ENCODE measurements at regions not wholly inside any gene's neighbourhood (a gene's known extent, or its start where the extent isn't known, plus 50 kb on each side); places are given as distances from the start of the nearest gene placed in this dataset.
A peak's percentile ranks its signal among the peaks of the same experiment; 100 is the strongest.

DNA sequence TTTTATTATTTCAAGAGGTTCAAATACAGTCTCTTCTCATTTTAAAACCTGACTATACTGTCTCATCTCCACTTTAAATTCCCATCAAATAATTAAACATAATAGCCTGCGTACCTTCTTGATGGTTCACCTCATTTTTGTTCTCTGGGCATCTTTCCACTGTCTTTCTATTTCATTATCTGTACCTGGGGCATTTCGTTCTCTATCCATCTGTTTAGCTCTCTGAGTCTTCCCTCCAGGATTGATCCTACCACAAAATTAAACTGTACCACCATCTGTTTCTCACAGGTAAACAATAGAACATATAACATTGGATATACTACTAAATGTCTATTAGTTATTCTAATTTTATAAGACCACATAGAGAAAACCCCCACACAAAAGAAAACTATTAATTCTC lies 1331.4 kb downstream of the NSUN3 start:
- no peak for DNase-seq

GRCh38 chr3:95399585-95399984 lies 1336.7 kb downstream of the NSUN3 start:
- no peak for DNase-seq

GRCh38 chr3:95401693-95402092 lies 1338.8 kb downstream of the NSUN3 start:
- no peak for DNase-seq

DNA sequence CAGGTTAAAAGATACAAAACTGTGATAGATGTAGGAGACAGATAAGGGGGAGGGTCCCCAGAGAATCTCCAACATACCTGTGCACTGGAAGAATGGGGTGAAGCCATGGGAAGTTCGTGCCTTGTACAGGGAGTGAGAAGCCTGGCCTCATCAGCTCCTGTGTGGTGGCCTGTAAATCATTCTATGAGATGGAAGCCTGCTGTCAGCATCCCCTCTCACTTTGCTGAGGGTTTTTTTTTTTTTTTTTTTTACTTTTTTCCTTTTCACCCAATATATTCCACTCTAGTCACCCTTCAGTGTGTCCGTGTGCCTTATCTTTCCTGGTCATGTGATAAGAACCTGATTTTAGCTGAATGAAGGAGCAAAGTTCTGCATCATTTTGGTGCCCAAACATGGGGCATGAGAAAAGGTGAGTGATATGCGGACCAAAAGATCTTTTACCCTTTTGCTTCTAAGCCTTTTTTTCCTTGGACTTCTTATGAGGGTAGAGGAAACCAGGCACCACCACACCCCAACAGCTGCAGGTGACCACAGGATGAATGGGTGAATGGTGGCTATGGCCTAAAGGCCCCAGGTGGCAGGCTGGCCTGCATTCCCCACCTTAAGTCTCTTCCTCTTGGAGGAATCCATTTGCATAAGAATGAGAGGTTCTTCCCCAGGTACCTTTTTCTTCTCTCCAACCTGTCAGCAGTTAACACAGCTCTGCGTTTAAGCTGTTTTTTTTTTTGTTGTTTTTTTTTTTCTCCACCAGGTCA lies 1345.0 kb downstream of the NSUN3 start:
- no peak for DNase-seq

DNA sequence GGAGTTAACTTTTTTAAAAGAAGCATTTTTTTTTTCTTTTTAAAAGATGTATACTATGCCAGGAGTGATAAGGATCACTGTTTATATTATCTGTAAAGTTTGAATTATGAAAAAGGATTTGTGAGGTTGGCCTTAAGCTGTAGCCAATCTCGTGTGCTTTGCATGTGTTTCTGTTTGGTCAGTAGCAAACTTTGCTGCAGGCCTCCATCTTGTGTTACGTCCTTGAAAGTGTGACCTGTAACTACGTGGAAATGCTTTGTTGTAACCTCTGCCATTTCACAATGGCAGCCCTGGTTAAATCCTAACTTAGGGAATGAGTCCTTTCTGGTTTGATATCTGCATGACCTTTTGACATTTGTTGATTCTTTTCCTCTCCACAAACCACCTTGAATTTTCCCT lies 1345.6 kb downstream of the NSUN3 start:
- DNase-seq: no peak

- DNase-seq: no peak
Observed at GRCh38 chr3:95418251-95418650, 1355.4 kb downstream of the NSUN3 start.

DNA sequence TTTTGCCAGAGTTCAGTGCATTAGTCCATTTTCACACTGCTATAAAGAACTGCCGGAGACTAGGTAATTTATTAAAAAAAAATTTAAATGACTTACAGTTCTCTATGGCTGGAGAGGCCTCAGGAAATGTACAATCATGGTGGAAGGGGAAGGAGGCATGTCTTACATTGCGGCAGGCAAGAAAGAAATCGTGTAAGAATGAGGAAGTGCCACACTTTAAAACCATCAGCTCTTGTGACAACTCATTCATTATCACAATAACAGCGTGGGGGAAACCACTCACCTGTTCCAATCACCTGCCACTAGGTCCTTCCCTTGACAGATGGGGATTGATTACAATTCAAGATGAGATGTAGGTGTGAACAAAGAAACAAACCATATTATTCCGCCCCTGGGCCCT lies 1361.4 kb downstream of the NSUN3 start:
- no peak for DNase-seq

- peak; percentile 47 for DNase-seq
Observed at GRCh38 chr3:95434491-95434890, 1371.6 kb downstream of the NSUN3 start.

DNA sequence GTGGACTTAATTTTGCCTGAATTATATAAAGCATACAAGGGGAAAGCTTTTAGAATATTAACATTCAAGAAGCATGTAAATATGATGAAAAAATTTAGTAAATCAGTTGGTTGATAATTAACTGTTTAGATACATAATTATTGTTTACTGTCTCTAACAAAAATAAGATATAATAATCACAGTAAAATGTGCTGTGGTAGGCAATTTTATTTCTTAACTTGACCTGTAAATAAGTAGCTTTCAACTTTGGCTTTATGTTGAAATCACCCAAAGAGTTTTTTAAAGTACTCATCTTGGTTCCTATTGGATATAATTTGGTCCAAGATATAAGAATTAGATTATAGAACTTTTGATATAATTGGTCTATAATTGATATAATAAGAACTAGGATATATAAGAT lies 1374.5 kb downstream of the NSUN3 start:
- no peak for DNase-seq

DNA sequence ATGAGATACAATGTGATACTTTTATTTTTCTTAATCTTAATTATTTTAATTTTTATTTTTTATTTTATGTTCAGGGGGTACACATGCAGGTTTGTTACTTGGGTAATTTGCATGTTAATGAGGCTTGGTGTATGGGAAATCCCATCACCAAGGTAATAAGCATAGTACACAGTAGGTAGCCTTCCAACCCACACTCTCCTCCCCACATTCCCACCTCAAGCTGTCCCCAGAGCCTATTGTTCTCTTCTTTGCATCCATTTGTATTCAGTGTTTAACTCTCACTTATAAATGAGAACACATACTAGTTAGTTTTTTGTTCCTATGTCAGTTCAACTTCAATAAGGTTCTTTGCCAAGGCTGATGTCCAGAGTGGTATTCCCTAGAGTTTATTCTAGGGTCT lies 1375.4 kb downstream of the NSUN3 start:
- no peak for DNase-seq

GRCh38 chr3:95442766-95443165 lies 1371.6 kb upstream of the EPHA6 start:
- DNase-seq: no peak

DNA sequence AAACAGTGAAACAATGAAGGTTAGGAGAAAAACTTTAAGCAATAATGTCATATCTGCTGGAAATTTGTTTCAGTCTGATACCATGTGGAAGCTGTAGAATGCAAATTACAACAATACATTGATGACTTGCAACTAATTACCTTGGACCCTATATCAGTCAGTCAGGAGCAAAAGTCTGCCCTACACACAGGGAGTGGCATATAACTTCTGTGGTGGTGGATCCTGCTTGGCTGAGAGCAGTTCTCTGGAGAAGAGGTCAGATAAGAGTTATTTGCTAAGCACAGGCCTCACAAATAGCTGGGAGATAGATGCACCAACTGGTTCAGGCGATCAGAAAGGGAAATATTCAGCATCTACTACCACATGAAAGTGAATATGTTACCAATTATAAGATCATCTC lies 1364.6 kb upstream of the EPHA6 start:
- DNase-seq: no peak

DNA sequence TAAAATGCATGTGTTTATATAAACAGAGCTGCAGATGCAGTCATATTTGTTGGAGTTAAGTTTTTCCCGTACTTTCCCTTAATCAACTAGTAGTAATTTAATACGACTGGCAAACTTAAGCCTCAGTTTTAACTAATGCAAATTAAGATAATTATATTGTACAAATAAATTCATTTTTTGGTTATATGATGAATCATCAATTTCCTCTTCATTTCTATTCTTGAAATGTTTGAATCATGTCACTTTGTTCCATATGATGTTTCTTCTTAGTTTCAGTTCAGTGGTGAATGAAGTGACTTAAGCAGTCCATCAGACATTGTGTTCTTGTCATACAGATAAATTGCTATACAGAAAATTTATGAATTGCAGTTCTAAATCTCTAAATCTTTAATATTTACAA lies 1361.2 kb upstream of the EPHA6 start:
- no peak for DNase-seq

GRCh38 chr3:95456835-95457234 lies 1357.6 kb upstream of the EPHA6 start:
- DNase-seq: no peak

- no peak for DNase-seq
Observed at GRCh38 chr3:95459706-95460105, 1354.7 kb upstream of the EPHA6 start.

- DNase-seq: no peak
Observed at GRCh38 chr3:95460274-95460673, 1354.1 kb upstream of the EPHA6 start.

GRCh38 chr3:95462161-95462560 lies 1352.2 kb upstream of the EPHA6 start:
- DNase-seq: no peak

GRCh38 chr3:95464346-95464745 lies 1350.0 kb upstream of the EPHA6 start:
- DNase-seq: no peak

DNA sequence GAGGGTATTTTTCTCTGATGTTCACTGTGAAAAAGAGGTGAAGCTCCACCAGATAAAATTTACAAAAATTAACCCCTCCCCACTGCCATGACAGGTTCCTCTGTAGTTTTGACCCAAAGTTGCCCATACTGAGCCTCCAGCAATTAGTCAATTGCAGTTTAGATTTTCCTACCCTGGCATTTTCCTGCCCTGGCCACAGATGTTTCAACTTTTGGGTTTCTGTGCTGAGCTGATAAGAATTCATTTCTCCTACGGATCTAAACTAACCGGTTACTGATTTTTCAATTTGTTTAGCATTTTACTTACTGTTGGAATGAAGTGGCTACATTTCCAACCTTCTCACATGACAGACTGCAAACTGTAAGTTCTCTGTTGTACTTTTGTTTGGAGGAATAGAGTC lies 1346.1 kb upstream of the EPHA6 start:
- DNase-seq: no peak

DNA sequence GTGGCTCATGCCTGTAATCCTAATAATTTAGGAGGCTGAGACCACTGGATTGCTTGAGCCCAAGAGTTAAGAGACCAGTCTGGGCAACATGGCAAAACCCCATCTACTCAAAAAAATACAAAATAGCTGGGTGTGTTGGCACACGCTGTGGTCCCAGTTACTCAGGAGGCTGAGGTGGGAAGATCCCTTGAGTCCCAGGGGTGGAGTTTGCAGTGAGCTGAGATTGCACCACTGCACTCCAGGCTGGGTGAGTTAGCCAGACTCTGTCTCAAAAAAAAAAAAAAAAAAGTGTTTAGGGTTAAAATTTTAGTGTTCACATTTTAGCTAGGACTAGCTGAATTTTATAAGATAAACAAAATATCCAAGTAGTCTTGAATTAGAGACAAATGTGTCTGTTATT lies 1340.1 kb upstream of the EPHA6 start:
- DNase-seq: no peak

DNA sequence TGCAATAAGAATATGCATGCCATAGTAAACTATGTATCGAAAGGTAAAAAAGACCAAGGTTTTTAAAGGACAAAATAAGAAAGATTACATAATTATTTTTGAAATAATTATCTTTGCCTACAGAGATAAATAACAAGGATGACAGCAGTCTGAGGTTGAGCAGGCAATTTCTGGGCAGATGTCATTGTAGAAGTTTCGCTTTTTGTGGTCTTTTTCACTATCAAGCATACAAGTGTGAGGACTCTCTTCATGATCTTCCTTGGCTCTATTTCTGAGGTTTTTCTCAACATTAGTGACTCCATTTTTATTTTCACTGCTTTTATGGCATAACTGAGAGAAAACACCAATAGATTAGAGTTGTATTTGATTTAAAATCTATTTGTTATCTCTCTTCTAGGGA lies 1337.9 kb upstream of the EPHA6 start:
- no peak for DNase-seq

DNA sequence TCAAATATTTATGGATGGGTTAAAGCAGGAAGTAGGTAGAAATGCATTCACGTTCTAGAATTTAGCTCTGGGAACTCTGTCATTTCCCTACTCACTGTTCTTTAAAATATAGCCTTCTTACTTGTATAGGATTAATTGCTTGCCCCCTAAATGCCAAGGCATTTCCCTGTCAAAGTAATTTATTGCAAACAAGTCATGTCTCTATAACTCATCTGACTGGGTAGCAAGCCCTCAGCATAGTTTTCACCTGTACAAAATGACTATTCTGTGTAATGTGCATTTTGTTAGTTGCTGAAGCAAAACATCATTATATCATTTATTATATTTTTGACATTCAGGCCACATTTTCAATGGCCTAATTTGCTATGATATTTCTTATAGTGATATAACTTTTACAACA lies 1308.2 kb upstream of the EPHA6 start:
- no peak for DNase-seq

- no peak for DNase-seq
Observed at GRCh38 chr3:95508124-95508523, 1306.3 kb upstream of the EPHA6 start.

- DNase-seq: no peak
Observed at GRCh38 chr3:95511828-95512227, 1302.6 kb upstream of the EPHA6 start.

DNA sequence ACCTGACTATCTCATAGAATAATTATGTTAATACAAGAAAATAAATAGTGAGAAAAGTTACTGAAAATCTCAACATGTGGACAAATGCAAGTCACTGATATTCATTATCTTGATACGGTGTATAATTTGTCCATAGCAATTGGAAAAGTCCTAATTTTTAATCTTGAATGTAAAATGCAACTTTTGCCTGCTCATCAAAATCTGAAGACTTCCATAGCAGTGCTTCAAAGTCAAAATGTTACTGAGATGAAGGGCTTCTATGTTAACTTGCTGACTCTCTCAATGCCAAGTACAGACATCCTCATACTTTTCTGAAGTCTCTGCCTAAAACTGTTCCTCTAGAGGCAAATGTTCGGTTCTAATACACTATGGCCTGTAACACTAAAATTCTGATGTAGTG lies 1300.1 kb upstream of the EPHA6 start:
- DNase-seq: no peak

Measured in fibroblast of skin of back (primary cell).